Ascending aorta (tissue), 2 donors: ENCODE measurements at regions not wholly inside any gene's neighbourhood (a gene's known extent, or its start where the extent isn't known, plus 50 kb on each side); places are given as distances from the start of the nearest gene placed in this dataset.

Experiments
- DNase-seq, 2 donors: peaks; one replicate each; pipeline ENCODE4 v3.0.0-alpha.2; 2019; ENCODE audit warnings: low spot score in 2 of 2
- H3K27ac ChIP-seq, 2 donors: fragments of 200-600 bp; sonication (generic); one replicate each; pipeline ENCODE4 v1.5.1; 2016 to 2017; ENCODE audit warnings: mild to moderate bottlenecking in 1 of 2
- H3K27me3 ChIP-seq: fragments of 200-600 bp; sonication (generic); one replicate; pipeline ENCODE4 v1.5.1; 2017
- H3K36me3 ChIP-seq, 2 donors: fragments of 200-600 bp; sonication (generic); one replicate each; pipeline ENCODE4 v1.5.1; 2016
- H3K4me1 ChIP-seq, 2 donors: fragments of 200-600 bp; sonication (generic); one replicate each; pipeline ENCODE4 v1.5.1; 2016 to 2017; ENCODE audit warnings: mild to moderate bottlenecking in 1 of 2
- H3K4me3 ChIP-seq, 2 donors: fragments of 200-600 bp; sonication (generic); one replicate each; pipeline ENCODE4 v1.5.1; 2016 to 2017; ENCODE audit warnings: mild to moderate bottlenecking in 1 of 2
- H3K9me3 ChIP-seq, 2 donors: fragments of 200-600 bp; sonication (generic); one replicate each; pipeline ENCODE4 v1.5.1; 2016
- intact Hi-C: fragments of 100-400 bp; cut with DNase I; formaldehyde crosslinking; loops from one replicate; pipeline ENCODE4 v1.15.1; 2023
- TF ChIP-seq, protein P1 (sequence below), 3 experiments: fragments of 200-600 bp in 2 of 3; fragments of 450-650 bp in 1 of 3; sonication (generic) in 2 of 3; IDR thresholded peaks; one replicate each; pipeline ENCODE4 v1.5.1; 2016 to 2019; ENCODE audit warnings: antibody characterized with exemption in 3 of 3, mild to moderate bottlenecking in 1 of 3, moderate library complexity in 1 of 3

DNA sequence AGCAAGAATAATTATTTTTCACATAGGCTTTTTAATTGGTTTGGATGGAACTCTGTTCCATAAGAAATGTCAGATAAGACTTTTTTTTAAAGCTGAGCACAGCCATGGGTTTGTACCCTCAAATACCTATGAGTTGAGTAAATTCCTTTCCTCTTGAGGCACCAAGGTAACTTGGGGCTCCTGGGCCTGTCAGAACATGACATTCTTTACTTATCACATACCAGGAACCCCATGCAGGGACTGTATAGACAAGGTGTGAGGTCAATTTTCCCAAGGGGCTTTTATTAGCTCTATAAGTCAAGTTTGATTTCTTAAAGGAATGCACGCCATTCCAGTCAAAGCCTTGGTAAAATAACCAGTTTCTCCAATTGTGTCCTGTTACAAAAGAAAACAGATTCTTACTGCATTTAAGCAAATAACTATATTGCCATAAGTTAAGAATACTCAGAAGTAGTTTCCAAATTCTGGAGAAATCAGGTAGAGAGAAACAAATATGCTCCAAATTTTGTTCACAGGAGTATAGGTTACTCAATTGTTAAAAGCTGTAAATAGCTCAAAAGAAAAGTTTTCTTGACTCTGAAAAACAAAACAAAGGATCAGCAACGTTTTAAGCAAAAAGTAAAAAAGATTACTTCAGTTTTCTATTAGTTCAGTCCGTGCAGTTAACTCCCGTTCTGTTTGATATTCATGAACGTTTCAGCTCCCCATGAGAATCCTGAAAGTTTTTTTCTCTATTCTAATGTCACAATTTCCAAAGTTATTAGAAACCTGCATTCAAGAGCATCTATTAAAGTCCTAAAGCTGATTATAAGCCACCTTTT lies 167.5 kb upstream of the NAMPT start:
- no peak overlapping the region for H3K4me3 ChIP-seq
- H3K9me3 ChIP-seq: no peaks in the 10 kb centered on the region
- H3K27me3 ChIP-seq: no peaks in the 10 kb centered on the region
- no peaks in the 10 kb centered on the region for H3K4me1 ChIP-seq
- TF ChIP-seq, protein P1, sequence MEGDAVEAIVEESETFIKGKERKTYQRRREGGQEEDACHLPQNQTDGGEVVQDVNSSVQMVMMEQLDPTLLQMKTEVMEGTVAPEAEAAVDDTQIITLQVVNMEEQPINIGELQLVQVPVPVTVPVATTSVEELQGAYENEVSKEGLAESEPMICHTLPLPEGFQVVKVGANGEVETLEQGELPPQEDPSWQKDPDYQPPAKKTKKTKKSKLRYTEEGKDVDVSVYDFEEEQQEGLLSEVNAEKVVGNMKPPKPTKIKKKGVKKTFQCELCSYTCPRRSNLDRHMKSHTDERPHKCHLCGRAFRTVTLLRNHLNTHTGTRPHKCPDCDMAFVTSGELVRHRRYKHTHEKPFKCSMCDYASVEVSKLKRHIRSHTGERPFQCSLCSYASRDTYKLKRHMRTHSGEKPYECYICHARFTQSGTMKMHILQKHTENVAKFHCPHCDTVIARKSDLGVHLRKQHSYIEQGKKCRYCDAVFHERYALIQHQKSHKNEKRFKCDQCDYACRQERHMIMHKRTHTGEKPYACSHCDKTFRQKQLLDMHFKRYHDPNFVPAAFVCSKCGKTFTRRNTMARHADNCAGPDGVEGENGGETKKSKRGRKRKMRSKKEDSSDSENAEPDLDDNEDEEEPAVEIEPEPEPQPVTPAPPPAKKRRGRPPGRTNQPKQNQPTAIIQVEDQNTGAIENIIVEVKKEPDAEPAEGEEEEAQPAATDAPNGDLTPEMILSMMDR (IDR thresholded peaks at IDR 0.05): no peak
- H3K36me3 ChIP-seq: no peaks in the 10 kb centered on the region
- DNase-seq: no peak
- H3K27ac ChIP-seq: no peak overlapping the region
- intact Hi-C loops: no loop called here

DNA sequence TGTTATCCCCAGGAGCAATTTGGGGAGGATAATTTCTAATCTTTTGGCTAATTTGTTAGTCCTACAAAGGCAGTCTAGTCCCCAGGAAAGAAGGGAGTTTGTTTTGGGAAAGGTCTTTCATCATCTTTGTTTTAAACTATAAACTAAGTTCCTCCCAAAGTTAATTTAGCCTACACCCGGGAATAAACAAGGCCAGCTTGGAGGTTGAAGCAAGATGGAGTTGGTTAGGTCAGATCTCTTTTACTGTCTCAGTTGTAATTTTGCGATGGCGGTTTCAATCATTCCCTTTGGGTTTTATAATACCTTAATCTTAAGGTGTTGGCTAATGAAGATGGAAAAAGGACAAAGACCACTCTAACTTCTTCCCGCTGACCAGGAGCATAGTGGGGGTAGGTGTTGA lies 166.4 kb upstream of the NAMPT start:
- no peak overlapping the region for H3K4me3 ChIP-seq
- no peaks in the 10 kb centered on the region for H3K36me3 ChIP-seq
- no peaks in the 10 kb centered on the region for H3K4me1 ChIP-seq
- DNase-seq: no peak
- no peak overlapping the region for H3K27ac ChIP-seq
- H3K27me3 ChIP-seq: no peaks in the 10 kb centered on the region
- H3K9me3 ChIP-seq: no peaks in the 10 kb centered on the region
- intact Hi-C loops: no loop called here
- TF ChIP-seq, protein P1 (IDR thresholded peaks at IDR 0.05): no peak

DNA sequence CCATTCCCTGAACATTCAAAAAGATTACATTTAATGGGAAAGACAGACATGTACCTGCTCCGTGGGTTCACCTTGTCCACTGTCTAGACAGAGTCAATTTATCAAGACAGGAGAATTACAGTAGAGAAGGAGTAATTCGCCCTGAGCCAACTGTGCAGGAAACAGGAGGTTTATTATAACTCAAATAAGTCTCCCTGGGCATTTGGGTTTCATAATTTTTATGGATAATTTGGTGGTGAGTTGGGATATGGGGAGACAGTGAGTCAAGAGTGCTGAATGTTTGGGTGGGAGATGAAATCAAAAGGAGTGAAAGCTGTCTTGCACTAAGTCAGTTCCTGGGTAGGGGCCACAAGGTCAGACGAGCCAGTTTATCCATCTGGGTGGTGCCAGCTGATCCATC lies 165.9 kb upstream of the NAMPT start:
- H3K27ac ChIP-seq: no peak overlapping the region
- TF ChIP-seq, protein P1 (IDR thresholded peaks at IDR 0.05): no peak
- H3K36me3 ChIP-seq: no peaks in the 10 kb centered on the region
- H3K9me3 ChIP-seq: no peaks in the 10 kb centered on the region
- H3K4me1 ChIP-seq: no peaks in the 10 kb centered on the region
- no peak overlapping the region for H3K4me3 ChIP-seq
- no peaks in the 10 kb centered on the region for H3K27me3 ChIP-seq
- no peak for DNase-seq
- intact Hi-C loops: no loop called here

DNA sequence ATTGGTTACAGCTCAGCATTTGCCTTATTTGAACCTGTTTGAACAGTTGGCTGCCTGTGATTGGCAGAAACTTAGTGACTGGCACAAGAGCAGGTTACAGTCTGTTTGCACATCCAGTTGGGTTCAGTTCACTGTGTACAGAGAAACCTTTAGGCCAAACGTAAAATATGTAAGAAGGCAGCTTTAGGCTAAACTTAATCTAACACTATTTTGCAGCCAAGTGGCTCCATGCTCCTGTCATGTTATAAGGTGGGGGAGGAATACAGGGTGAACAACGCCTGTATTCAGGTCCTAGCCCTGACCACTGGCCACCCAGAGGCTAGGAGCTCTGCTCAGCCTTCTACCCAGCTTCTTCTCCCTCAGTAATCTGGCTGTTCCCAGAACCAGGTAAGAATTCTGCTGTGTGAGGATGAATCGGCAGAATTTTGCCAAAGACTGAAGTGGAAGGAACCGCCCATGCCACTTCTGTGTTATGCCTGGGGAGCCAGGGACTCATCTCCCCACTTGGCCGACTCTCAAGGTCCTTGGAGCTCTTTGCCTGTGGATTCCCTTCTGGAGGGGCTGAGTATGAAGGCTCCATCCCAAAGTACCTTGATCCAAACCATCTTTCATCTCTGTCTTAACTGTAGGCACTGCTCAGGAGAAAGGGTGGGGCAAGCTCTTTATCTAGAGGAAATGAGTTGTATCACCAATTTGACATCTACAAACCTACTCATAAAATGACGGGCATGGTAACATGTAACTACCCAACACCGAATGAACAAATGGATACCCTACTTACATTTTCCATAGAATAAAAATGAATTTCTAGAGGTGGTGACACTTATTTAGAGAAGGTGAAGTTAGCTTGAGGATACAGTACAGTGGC lies 164.4 kb upstream of the NAMPT start:
- Histone ChIP-seq H3K27me3 (no peaks in the 10 kb centered on the region), H3K27ac (no peak overlapping the region), H3K4me1 (no peaks in the 10 kb centered on the region), H3K9me3 (no peaks in the 10 kb centered on the region), H3K4me3 (no peak overlapping the region), H3K36me3 (no peaks in the 10 kb centered on the region)
- TF ChIP-seq, protein P1 (IDR thresholded peaks at IDR 0.05): no peak
- DNase-seq: no peak
- intact Hi-C loops: no loop called here

DNA sequence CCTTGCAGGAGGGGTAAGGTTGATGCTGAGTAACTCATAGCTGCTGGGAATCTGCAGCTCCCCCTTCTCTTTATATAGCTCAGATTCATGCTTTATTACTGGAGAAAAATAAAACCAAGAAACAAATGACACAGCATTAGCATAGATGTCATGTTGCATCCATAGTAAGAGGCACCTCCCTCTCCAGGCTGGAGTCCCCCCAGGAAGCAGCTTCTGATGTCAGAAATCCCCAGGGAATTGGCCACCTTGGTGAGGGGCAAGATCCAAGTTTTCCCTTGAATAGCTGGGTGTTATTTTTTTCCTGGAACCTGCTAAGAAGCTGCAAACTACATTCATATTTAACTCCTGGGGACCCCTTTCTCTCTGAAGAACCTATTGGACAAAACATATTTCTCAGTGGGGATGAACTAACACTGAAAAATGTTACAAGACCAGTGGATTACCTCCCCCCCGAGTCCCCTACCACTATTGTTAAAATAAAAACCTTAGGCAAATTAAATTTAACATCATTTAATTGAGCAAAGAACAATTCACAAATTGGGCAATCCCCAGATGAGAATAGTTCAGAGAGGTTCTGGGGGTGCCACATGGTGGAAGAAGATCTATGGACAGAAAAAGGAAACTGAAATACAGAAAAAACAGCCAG lies 163.7 kb upstream of the NAMPT start:
- H3K27ac ChIP-seq: no peak overlapping the region
- no peak for DNase-seq
- no peaks in the 10 kb centered on the region for H3K9me3 ChIP-seq
- no peaks in the 10 kb centered on the region for H3K4me1 ChIP-seq
- no peaks in the 10 kb centered on the region for H3K27me3 ChIP-seq
- H3K4me3 ChIP-seq: no peak overlapping the region
- no peaks in the 10 kb centered on the region for H3K36me3 ChIP-seq
- TF ChIP-seq, protein P1 (IDR thresholded peaks at IDR 0.05): no peak
- intact Hi-C loops: no loop called here
